ENCODE measurements at regions not wholly inside any gene's neighbourhood (a gene's known extent, or its start where the extent isn't known, plus 50 kb on each side); places are given as distances from the start of the nearest gene placed in this dataset.

DNA sequence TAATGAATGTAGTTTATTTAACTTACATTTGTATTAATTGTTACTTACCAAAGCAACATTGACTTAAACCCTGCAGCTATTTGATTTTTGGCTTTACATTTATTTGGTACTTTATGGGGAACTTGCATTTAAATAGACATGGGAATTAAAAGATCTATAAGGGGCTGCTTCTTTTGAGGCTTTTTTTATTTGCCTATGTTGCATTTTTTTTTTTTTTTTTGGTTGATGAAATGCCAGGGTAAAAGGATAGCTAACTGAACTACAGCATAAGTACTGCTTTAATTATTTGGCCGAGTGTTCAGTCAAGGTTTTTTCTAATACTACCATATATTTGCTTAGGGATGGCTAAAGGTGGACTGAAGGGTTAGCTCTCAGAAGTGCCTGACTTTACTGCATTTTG, 62.5 kb upstream of the CDH4 start:
- DNase-seq (ENCODE audit: low read depth in 2 of 2), result no peak

DNA sequence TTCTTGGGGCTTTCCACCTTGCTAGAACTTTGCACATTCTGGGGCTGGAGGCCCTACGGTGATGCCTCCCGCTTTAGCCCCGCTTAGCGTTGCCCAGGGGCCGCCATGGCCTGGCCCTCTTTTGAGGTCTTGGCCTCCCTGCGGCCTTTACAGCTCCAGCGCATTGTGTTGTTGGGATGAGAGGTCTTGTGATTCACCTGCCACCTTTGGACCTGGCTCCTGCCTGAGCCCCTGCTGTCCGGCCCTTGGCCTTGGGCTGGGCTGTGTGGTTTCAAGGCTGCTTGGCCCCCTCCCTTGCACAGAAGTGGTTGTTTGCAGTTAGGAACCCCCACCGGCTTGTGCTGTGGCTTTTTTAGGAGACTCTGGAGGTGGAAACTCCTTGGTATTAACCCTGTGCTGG, 61.0 kb upstream of the CDH4 start:
- DNase-seq (ENCODE audit: low read depth in 2 of 2), result no peak

DNA sequence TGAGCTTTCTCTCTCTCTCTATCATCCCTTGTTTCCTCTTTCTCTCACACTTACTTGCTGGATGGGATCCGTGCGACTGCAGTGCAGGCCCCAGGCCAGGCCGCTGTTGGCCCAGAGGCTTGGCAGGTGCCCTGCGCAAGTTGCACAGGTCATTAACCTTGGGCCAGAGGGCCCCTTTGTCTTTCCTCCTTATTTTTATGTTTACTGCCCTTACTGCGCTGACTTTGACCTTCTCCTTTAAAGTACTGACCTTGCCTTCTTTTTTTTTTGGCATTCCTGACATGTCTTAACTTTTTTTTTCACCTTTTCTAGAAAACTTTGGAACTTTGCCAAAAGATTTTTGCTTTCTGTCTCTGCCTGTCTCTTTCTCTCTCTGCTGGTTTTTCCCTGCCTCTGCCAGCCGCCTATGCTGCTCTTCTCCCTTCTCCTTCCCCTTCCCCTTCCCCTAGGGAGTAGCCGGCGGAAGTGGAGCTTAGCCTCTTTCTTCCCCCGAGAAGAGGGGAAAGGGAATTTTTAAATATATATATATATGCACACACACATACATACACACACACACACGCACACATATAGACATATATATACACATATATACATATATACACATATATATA, 59.6 kb upstream of the CDH4 start:
- DNase-seq (ENCODE audit: low read depth in 2 of 2), result no peak

DNA sequence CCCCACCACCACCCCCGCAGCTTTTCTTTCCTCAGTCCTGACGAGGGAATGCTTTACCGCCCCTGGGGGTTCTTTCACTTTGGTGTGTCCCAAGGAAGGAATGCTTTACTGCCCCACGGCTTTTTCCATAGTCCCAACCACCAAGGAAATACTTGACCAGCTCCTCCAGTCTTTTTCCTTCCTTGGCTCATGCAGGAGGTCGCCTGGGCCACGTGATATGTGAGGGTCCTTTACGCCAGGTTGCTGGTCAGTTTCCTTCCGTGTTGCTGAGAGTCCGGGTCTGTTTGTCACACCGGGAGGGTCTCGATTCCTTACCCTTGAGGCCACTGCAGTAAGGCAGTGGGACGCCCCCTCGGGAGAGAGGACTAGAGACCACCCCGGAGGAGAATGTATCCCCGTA, 58.9 kb upstream of the CDH4 start:
- no peak for DNase-seq (ENCODE audit: low read depth in 2 of 2)

Measured in stimulated activated CD4-positive, alpha-beta T cell treated with anti-CD3 and anti-CD28 coated beads, Interleukin-4, amount 100 ng/mL, for 48 hours (primary cell).